HCT116 (cell line): ENCODE measurements at regions not wholly inside any gene's neighbourhood (a gene's known extent, or its start where the extent isn't known, plus 50 kb on each side); places are given as distances from the start of the nearest gene placed in this dataset.

Experiments
- ATAC-seq: fragments of 200-7000 bp; cut with Tn5 transposase; 2 replicates; pipeline ENCODE4 v1.9.1; 2020; ENCODE audit warnings: mild to moderate bottlenecking, moderate library complexity
- BruUV-seq: library from RNA; stranded (reverse); fragments of 400-500 nt; replicated peaks from 2 replicates; lab custom pipeline; 2021; lab: Mats Ljungman, UMichigan
- CTCF ChIA-PET: fragments of 300-600 bp; sonication (Branson Sonifier 250); formaldehyde crosslinking; loops from one replicate; lab custom pipeline; 2021; ENCODE audit warnings: antibody characterized with exemption; lab: Charles Lee
- POLR2A ChIA-PET: fragments of 300-600, 350-600 bp; sonication (Branson Sonifier 250); formaldehyde crosslinking; loops from one replicate; lab custom pipeline; 2021; ENCODE audit warnings: antibody characterized with exemption; lab: Charles Lee
- RAD21 ChIA-PET, 2 experiments: fragments of 300-600 bp; sonication (Branson Sonifier 250); formaldehyde crosslinking; loops; one replicate each; lab custom pipeline; 2023; ENCODE audit warnings: low total read pairs in 2 of 2; ENCODE audit not compliant: uncharacterized antibody in 2 of 2, unreplicated experiment in 2 of 2, low non-redundant PET in 1 of 2; lab: Charles Lee
- DNase-seq: peaks from one replicate; pipeline ENCODE4 v3.0.0-alpha.2; 2010; ENCODE audit warnings: low read depth, low spot score
- H2AFZ ChIP-seq: fragments of 200-600 bp; shearing (Covaris generic), sonication (generic); 2 replicates; pipeline ENCODE4 v1.6.1; 2017; ENCODE audit warnings: low read depth, mixed run types, mixed read lengths, antibody characterized with exemption, low read length; ENCODE audit not compliant: poor library complexity, severe bottlenecking
- H3K27ac ChIP-seq: 2 replicates; pipeline ENCODE4 v1.5.1; 2012; ENCODE audit warnings: low read depth, low read length
- H3K27me3 ChIP-seq: fragments of 200-600 bp; sonication (generic); 2 replicates; pipeline ENCODE4 v1.6.1; 2016; ENCODE audit warnings: mixed run types, low read length, mixed read lengths; ENCODE audit not compliant: insufficient read depth
- H3K36me3 ChIP-seq, 2 experiments: fragments of 200-500 bp in 1 of 2; fragments of 200-600 bp in 1 of 2; sonication (Bioruptor generic) in 1 of 2; sonication (generic) in 1 of 2; 2 replicates each; pipeline versions ENCODE4 v1.5.1 to v1.6.1; 2014 to 2016; ENCODE audit warnings: low read length in 2 of 2, inconsistent platforms in 1 of 2, mixed read lengths in 1 of 2, mixed run types in 1 of 2; ENCODE audit not compliant: insufficient read depth in 2 of 2, control insufficient read depth in 1 of 2
- H3K4me1 ChIP-seq, 2 experiments: fragments of 200-600 bp in 1 of 2; sonication (generic) in 1 of 2; 2 replicates each; pipeline versions ENCODE4 v1.5.1 to v1.6.1; 2012 to 2017; ENCODE audit warnings: low read length in 2 of 2, inconsistent platforms in 1 of 2, mild to moderate bottlenecking in 1 of 2, mixed read lengths in 1 of 2, mixed run types in 1 of 2, moderate library complexity in 1 of 2; ENCODE audit not compliant: insufficient read depth in 2 of 2, control insufficient read depth in 1 of 2
- H3K4me2 ChIP-seq: fragments of 200-600 bp; sonication (generic); 2 replicates; pipeline ENCODE4 v1.6.1; 2017; ENCODE audit warnings: mixed run types, low read length, mixed read lengths
- H3K4me3 ChIP-seq, 2 experiments: fragments of 200-600 bp in 1 of 2; sonication (generic) in 1 of 2; replicated peaks in 1 of 2; 2 replicates each; pipeline ENCODE4 v1.5.1; 2011 to 2016; ENCODE audit warnings: low read length in 2 of 2, control low read depth in 1 of 2, low read depth in 1 of 2, mild to moderate bottlenecking in 1 of 2, mixed read lengths in 1 of 2, mixed run types in 1 of 2
- H3K79me2 ChIP-seq: fragments of 200-600 bp; sonication (generic); 2 replicates; pipeline ENCODE4 v1.6.1; 2017; ENCODE audit warnings: mild to moderate bottlenecking, mixed run types, low read length, moderate library complexity, mixed read lengths; ENCODE audit not compliant: insufficient read depth
- H3K9ac ChIP-seq: fragments of 200-600 bp; sonication (generic); 2 replicates; pipeline ENCODE4 v1.6.1; 2016; ENCODE audit warnings: low read length, mixed read lengths
- H3K9me2 ChIP-seq: fragments of 200-600 bp; sonication (generic), shearing (Covaris generic); 2 replicates; pipeline ENCODE4 v1.6.1; 2017; ENCODE audit warnings: mixed run types, mild to moderate bottlenecking, moderate library complexity; ENCODE audit not compliant: insufficient read depth
- H3K9me3 ChIP-seq, 2 experiments: fragments of 200-500 bp in 1 of 2; fragments of 200-600 bp in 1 of 2; sonication (Bioruptor generic) in 1 of 2; sonication (generic) in 1 of 2; 2 replicates each; pipeline ENCODE4 v1.6.1; 2014 to 2017; ENCODE audit warnings: low read length in 2 of 2, mixed read lengths in 2 of 2, inconsistent platforms in 1 of 2, low read depth in 1 of 2, mild to moderate bottlenecking in 1 of 2, mixed run types in 1 of 2, moderate library complexity in 1 of 2; ENCODE audit not compliant: control insufficient read depth in 1 of 2, insufficient read depth in 1 of 2
- H4K20me1 ChIP-seq: fragments of 200-600 bp; sonication (generic), shearing (Covaris generic); 2 replicates; pipeline ENCODE4 v1.6.1; 2017; ENCODE audit warnings: mixed run types, mild to moderate bottlenecking, moderate library complexity; ENCODE audit not compliant: insufficient read depth
- CBX3 ChIP-seq: IDR thresholded peaks from 2 replicates; pipeline ENCODE4 v1.6.1; 2012; ENCODE audit warnings: low read depth
- CEBPB ChIP-seq: IDR thresholded peaks from 2 replicates; pipeline ENCODE4 v1.6.1; 2012; ENCODE audit warnings: low read depth
- CTCF ChIP-seq, 3 experiments: fragments of 200-600 bp in 1 of 3; sonication (generic) in 1 of 3; IDR thresholded peaks in 2 of 3; conservative IDR thresholded peaks in 1 of 3; 2 replicates each; pipeline ENCODE4 v1.5.1; 2012 to 2017; ENCODE audit warnings: low read depth in 2 of 3, low read length in 2 of 3, antibody characterized with exemption in 1 of 3, borderline replicate concordance in 1 of 3, control low read depth in 1 of 3, mild to moderate bottlenecking in 1 of 3, mixed read lengths in 1 of 3, mixed run types in 1 of 3, moderate library complexity in 1 of 3; ENCODE audit not compliant: insufficient read depth in 1 of 3
- EGR1 ChIP-seq: IDR thresholded peaks from 2 replicates; pipeline ENCODE4 v1.6.1; 2012; ENCODE audit warnings: low read depth
- ELF1 ChIP-seq: IDR thresholded peaks from 2 replicates; pipeline ENCODE4 v1.6.1; 2012; ENCODE audit warnings: low read depth, borderline replicate concordance
- JUND ChIP-seq: IDR thresholded peaks from 2 replicates; pipeline ENCODE4 v1.6.1; 2012
- MAX ChIP-seq: IDR thresholded peaks from 2 replicates; pipeline ENCODE4 v1.6.1; 2012
- POLR2A ChIP-seq: IDR thresholded peaks from 2 replicates; pipeline ENCODE4 v1.7.0; 2011; ENCODE audit warnings: borderline replicate concordance; ENCODE audit not compliant: insufficient read depth, insufficient read length; ENCODE audit errors: extremely low read depth
- POLR2AphosphoS5 ChIP-seq: IDR thresholded peaks from 2 replicates; pipeline ENCODE4 v1.6.1; 2011; ENCODE audit warnings: mild to moderate bottlenecking, low read depth, low read length, moderate library complexity
- RAD21 ChIP-seq: IDR thresholded peaks from 2 replicates; pipeline ENCODE4 v1.6.1; 2012; ENCODE audit warnings: low read depth, mild to moderate bottlenecking
- SIN3A ChIP-seq: IDR thresholded peaks from 2 replicates; pipeline ENCODE4 v1.6.1; 2012; ENCODE audit warnings: low read depth
- SP1 ChIP-seq: IDR thresholded peaks from 2 replicates; pipeline ENCODE4 v1.6.1; 2012; ENCODE audit warnings: low read depth
- TCF7L2 ChIP-seq: IDR thresholded peaks from 2 replicates; pipeline ENCODE4 v1.7.0; 2011; ENCODE audit warnings: borderline replicate concordance, inconsistent platforms; ENCODE audit not compliant: insufficient read depth, insufficient read length; ENCODE audit errors: extremely low read depth
- YY1 ChIP-seq: IDR thresholded peaks from 2 replicates; pipeline ENCODE4 v1.6.1; 2011; ENCODE audit warnings: low read length, low read depth, moderate library complexity, mild to moderate bottlenecking; ENCODE audit not compliant: insufficient replicate concordance; ENCODE audit errors: extremely low read depth
- ZFX ChIP-seq: fragments of 450-650 bp; IDR thresholded peaks from 2 replicates; pipeline ENCODE4 v1.6.1; 2017
- ZNF274 ChIP-seq: fragments of 200-500 bp; sonication (Bioruptor generic); IDR thresholded peaks from 2 replicates; pipeline ENCODE4 v1.6.1; 2014; ENCODE audit warnings: mild to moderate bottlenecking, low read depth, low read length, inconsistent platforms
- intact Hi-C: fragments of 100-400 bp; cut with micrococcal nuclease; formaldehyde crosslinking; loops from 2 replicates; pipeline ENCODE4 v1.10.0; 2022
- TF ChIP-seq, protein P1 (sequence below): IDR thresholded peaks from 2 replicates; pipeline ENCODE4 v1.6.1; 2011; ENCODE audit warnings: mild to moderate bottlenecking, low read length, moderate library complexity; ENCODE audit not compliant: insufficient replicate concordance; ENCODE audit errors: extremely low read depth
- TF ChIP-seq, protein P2 (sequence below): IDR thresholded peaks from 2 replicates; pipeline ENCODE4 v1.6.1; 2012; ENCODE audit warnings: low read depth

DNA sequence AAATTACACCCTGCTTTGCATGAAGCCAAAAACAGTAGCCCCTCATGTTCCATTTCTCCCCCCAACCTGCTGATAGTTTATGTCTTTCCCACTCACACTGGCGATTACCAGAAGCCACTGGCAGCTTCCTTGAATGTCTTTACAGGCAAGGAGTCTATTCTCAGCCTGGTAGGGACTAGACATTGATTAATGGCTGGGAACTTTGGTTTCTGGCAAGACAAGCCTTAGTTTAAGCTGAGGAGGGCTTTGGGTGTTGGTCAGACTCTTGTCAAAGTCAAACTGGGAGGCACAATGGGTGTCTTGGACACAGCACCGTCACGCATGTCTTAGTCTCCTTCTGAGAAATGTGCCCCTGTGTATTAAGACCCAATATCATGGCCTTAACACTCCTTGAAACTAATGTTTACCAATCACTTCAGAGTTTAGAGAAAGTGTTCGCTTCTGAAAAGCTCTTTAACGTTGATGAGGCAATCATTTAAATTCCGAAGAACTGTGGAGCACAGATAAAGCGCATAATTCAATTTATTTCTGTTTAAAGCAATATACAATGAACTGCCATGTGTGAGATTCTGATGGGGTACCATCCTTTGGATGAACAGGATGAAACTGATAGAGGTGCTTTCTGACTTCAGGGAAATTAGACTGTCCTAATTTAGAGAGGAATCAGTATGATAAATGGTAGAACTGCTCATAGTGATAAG is 53.9 kb upstream of the CPEB4 start:
- ChIA-PET RAD21 (no interaction called here), CTCF (no interaction called here), POLR2A (no interaction called here)
- Histone ChIP-seq H3K36me3 (no peaks in the 10 kb centered on the region), H3K4me2 (no peak overlapping the region), H3K9ac (no peak overlapping the region), H3K27ac (no peak overlapping the region), H3K27me3 (no peaks in the 10 kb centered on the region), H3K4me3 (no peak overlapping the region), H3K79me2 (no peaks in the 10 kb centered on the region), H3K9me2 (0 out of 2 replicates have a peak, but pooled peaks cover 3% of the 10 kb centered on the region), H4K20me1 (no peaks in the 10 kb centered on the region), H2AFZ (no peak overlapping the region), H3K9me3 (no peaks in the 10 kb centered on the region), H3K4me1 (no peaks in the 10 kb centered on the region)
- ATAC-seq, result no peak
- intact Hi-C loops, result no loop called here
- BruUV-seq, result no TSS peak
- no peak for DNase-seq
- no peak for TF ChIP-seq RAD21
- TF ChIP-seq TCF7L2, result no peak
- TF ChIP-seq SP1, result no peak
- no peak for TF ChIP-seq CTCF (IDR thresholded peaks at IDR 0.05 in 2 of 3, conservative IDR thresholded peaks at IDR 0.05 in 1 of 3; ENCODE audit: borderline replicate concordance in 1 of 3, insufficient read depth in 1 of 3, low read depth in 2 of 3, low read length in 2 of 3)
- no peak for TF ChIP-seq SIN3A
- TF ChIP-seq JUND, result no peak
- no peak for TF ChIP-seq YY1
- no peak for TF ChIP-seq MAX
- no peak for TF ChIP-seq CEBPB
- TF ChIP-seq, protein P1, sequence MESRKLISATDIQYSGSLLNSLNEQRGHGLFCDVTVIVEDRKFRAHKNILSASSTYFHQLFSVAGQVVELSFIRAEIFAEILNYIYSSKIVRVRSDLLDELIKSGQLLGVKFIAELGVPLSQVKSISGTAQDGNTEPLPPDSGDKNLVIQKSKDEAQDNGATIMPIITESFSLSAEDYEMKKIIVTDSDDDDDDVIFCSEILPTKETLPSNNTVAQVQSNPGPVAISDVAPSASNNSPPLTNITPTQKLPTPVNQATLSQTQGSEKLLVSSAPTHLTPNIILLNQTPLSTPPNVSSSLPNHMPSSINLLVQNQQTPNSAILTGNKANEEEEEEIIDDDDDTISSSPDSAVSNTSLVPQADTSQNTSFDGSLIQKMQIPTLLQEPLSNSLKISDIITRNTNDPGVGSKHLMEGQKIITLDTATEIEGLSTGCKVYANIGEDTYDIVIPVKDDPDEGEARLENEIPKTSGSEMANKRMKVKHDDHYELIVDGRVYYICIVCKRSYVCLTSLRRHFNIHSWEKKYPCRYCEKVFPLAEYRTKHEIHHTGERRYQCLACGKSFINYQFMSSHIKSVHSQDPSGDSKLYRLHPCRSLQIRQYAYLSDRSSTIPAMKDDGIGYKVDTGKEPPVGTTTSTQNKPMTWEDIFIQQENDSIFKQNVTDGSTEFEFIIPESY, result no peak
- TF ChIP-seq ELF1, result no peak
- TF ChIP-seq POLR2A, result no peak
- no peak for TF ChIP-seq CBX3
- no peak for TF ChIP-seq EGR1
- no peak for TF ChIP-seq ZNF274
- no peak for TF ChIP-seq ZFX
- TF ChIP-seq, protein P2, sequence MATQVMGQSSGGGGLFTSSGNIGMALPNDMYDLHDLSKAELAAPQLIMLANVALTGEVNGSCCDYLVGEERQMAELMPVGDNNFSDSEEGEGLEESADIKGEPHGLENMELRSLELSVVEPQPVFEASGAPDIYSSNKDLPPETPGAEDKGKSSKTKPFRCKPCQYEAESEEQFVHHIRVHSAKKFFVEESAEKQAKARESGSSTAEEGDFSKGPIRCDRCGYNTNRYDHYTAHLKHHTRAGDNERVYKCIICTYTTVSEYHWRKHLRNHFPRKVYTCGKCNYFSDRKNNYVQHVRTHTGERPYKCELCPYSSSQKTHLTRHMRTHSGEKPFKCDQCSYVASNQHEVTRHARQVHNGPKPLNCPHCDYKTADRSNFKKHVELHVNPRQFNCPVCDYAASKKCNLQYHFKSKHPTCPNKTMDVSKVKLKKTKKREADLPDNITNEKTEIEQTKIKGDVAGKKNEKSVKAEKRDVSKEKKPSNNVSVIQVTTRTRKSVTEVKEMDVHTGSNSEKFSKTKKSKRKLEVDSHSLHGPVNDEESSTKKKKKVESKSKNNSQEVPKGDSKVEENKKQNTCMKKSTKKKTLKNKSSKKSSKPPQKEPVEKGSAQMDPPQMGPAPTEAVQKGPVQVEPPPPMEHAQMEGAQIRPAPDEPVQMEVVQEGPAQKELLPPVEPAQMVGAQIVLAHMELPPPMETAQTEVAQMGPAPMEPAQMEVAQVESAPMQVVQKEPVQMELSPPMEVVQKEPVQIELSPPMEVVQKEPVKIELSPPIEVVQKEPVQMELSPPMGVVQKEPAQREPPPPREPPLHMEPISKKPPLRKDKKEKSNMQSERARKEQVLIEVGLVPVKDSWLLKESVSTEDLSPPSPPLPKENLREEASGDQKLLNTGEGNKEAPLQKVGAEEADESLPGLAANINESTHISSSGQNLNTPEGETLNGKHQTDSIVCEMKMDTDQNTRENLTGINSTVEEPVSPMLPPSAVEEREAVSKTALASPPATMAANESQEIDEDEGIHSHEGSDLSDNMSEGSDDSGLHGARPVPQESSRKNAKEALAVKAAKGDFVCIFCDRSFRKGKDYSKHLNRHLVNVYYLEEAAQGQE, result no peak
- no peak for TF ChIP-seq POLR2AphosphoS5
